ENCODE measurements at regions not wholly inside any gene's neighbourhood (a gene's known extent, or its start where the extent isn't known, plus 50 kb on each side); places are given as distances from the start of the nearest gene placed in this dataset.

GRCh38 chr6:113396730-113397129 lies 460.4 kb upstream of the MARCKS start:
- TF ChIP-seq, protein P1, sequence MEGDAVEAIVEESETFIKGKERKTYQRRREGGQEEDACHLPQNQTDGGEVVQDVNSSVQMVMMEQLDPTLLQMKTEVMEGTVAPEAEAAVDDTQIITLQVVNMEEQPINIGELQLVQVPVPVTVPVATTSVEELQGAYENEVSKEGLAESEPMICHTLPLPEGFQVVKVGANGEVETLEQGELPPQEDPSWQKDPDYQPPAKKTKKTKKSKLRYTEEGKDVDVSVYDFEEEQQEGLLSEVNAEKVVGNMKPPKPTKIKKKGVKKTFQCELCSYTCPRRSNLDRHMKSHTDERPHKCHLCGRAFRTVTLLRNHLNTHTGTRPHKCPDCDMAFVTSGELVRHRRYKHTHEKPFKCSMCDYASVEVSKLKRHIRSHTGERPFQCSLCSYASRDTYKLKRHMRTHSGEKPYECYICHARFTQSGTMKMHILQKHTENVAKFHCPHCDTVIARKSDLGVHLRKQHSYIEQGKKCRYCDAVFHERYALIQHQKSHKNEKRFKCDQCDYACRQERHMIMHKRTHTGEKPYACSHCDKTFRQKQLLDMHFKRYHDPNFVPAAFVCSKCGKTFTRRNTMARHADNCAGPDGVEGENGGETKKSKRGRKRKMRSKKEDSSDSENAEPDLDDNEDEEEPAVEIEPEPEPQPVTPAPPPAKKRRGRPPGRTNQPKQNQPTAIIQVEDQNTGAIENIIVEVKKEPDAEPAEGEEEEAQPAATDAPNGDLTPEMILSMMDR (conservative IDR thresholded peaks at IDR 0.05; ENCODE audit: low read depth in 2 of 2): no peak
- no peak for TF ChIP-seq EZH2 (IDR thresholded peaks at IDR 0.05; ENCODE audit: low read depth, unreplicated experiment)
